GM21360 (cell line): ENCODE measurements at regions not wholly inside any gene's neighbourhood (a gene's known extent, or its start where the extent isn't known, plus 50 kb on each side); places are given as distances from the start of the nearest gene placed in this dataset.
"Not testable (repeated sequence)": the region's sequence is repeated elsewhere in the genome, so short reads cannot be mapped to it uniquely, and the experiment has no call there.

Experiments
- ATAC-seq: cut with Tn5 transposase; IDR thresholded peaks from one replicate; pipeline ENCODE4 v1.9.1; 2021; ENCODE audit warnings: mild to moderate bottlenecking, moderate library complexity; ENCODE audit not compliant: unreplicated experiment

GRCh38 chr11:10973416-10973815 is 115.6 kb upstream of the ZBED5 start:
- no peak for ATAC-seq

- ATAC-seq: no peak
Observed at GRCh38 chr11:10970926-10971325, 113.1 kb upstream of the ZBED5 start.

- ATAC-seq: no peak
Observed at GRCh38 chr11:10969387-10969786, 111.5 kb upstream of the ZBED5 start.

- ATAC-seq: not testable (repeated sequence)
Observed at GRCh38 chr11:10956884-10957283, 99.0 kb upstream of the ZBED5 start.

GRCh38 chr11:10955616-10956015 is 97.8 kb upstream of the ZBED5 start:
- ATAC-seq: no peak

GRCh38 chr11:10954184-10954583 is 96.3 kb upstream of the ZBED5 start:
- ATAC-seq: no peak

GRCh38 chr11:10952872-10953271 is 95.0 kb upstream of the ZBED5 start:
- no peak for ATAC-seq

GRCh38 chr11:10947935-10948334 is 90.1 kb upstream of the ZBED5 start:
- ATAC-seq: not testable (repeated sequence)

GRCh38 chr11:10946072-10946471 is 88.2 kb upstream of the ZBED5 start:
- no peak for ATAC-seq

GRCh38 chr11:10945196-10945595 is 87.3 kb upstream of the ZBED5 start:
- no peak for ATAC-seq

- no peak for ATAC-seq
Observed at GRCh38 chr11:10943968-10944367, 86.1 kb upstream of the ZBED5 start.

GRCh38 chr11:10942620-10943019 is 84.8 kb upstream of the ZBED5 start:
- no peak for ATAC-seq

- no peak for ATAC-seq
Observed at GRCh38 chr11:10941871-10942270, 84.0 kb upstream of the ZBED5 start.

GRCh38 chr11:10941414-10941813 is 83.6 kb upstream of the ZBED5 start:
- no peak for ATAC-seq

GRCh38 chr11:10938650-10939387 is 81.0 kb upstream of the ZBED5 start:
- no peak for ATAC-seq

- ATAC-seq: no peak
Observed at GRCh38 chr11:10938231-10938630, 80.4 kb upstream of the ZBED5 start.

GRCh38 chr11:10937385-10937771 is 79.5 kb upstream of the ZBED5 start:
- no peak for ATAC-seq

GRCh38 chr11:10936626-10937384 is 79.0 kb upstream of the ZBED5 start:
- ATAC-seq: no peak

GRCh38 chr11:10935015-10935559 is 77.2 kb upstream of the ZBED5 start:
- ATAC-seq: no peak

- no peak for ATAC-seq
Observed at GRCh38 chr11:10934293-10934860, 76.5 kb upstream of the ZBED5 start.

- peak; percentile 80 for ATAC-seq
Observed at GRCh38 chr11:10933455-10934292, 75.8 kb upstream of the ZBED5 start.
